ENCODE measurements at regions not wholly inside any gene's neighbourhood (a gene's known extent, or its start where the extent isn't known, plus 50 kb on each side); places are given as distances from the start of the nearest gene placed in this dataset.

DNA sequence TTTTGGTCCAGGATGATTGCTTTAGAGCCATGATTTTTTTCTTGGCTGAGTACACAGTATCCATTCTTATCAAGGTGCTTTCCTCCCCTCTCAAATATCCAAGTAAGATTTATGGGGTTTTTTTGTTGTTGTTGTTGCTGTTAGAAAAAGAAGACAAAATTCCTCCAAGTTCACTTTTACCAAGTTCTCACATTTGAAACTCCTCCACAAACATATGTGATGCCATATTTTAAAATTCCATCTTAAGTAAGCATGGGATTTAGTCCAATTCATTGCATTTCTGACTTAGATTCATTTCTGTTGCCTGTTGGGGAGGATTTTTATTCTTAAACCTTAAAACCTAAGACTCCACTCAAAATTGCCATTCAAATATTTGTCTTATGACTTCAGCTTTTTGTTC is 128.6 kb upstream of the SPATA12 start:
- no peaks in the 10 kb centered on the region for H3K79me2 ChIP-seq (ENCODE audit: insufficient read depth, low read length)
- H3K9ac ChIP-seq (ENCODE audit: insufficient read depth, low read length, poor library complexity, severe bottlenecking) = no peak overlapping the region
- no peak overlapping the region for H3K27ac Mint-ChIP-seq
- peaks cover 2% of the 10 kb centered on the region in 3 donors for H3K27me3 Mint-ChIP-seq (ENCODE audit: low read depth in 3 of 3)
- peaks cover 10 to 16% (median 12%) of the 10 kb centered on the region in 7 donors for H3K9me3 Mint-ChIP-seq
- H3K4me1 ChIP-seq (ENCODE audit: control insufficient read depth in 1 of 2, insufficient read depth in 2 of 2, low read length in 2 of 2) = peaks cover 7 to 12% of the 10 kb centered on the region in 2 donors
- peaks cover 7 to 10% of the 10 kb centered on the region in 2 donors for H3K9me3 ChIP-seq (replicated peaks in 1 of 2; ENCODE audit: control insufficient read depth in 1 of 2, insufficient read depth in 1 of 2, low read length in 2 of 2)
- H3K4me1 Mint-ChIP-seq = peaks cover 14% of the 10 kb centered on the region
- no peak overlapping the region for H3K4me3 Mint-ChIP-seq
- H3K36me3 ChIP-seq (replicated peaks in 1 of 2; ENCODE audit: control insufficient read depth in 1 of 2, insufficient read depth in 2 of 2, low read length in 2 of 2) = no peaks in the 10 kb centered on the region
- H2AFZ ChIP-seq (ENCODE audit: insufficient read depth, low read depth, low read length, poor library complexity, severe bottlenecking) = no peak overlapping the region
- H3K27me3 ChIP-seq (ENCODE audit: control insufficient read depth in 2 of 2, insufficient read depth in 2 of 2, low read length in 2 of 2) = no peaks in the 10 kb centered on the region
- H3K4me2 ChIP-seq (replicated peaks; ENCODE audit: extremely low read depth, low read length, poor library complexity, severe bottlenecking) = no peak overlapping the region
- H3K36me3 Mint-ChIP-seq = no peaks in the 10 kb centered on the region
- no peaks in the 10 kb centered on the region for H4K20me1 ChIP-seq (ENCODE audit: insufficient read depth, low read length)
- no peak overlapping the region for H3K4me3 ChIP-seq (replicated peaks in 1 of 3; ENCODE audit: low read depth in 2 of 3, low read length in 3 of 3)
- no peak for DNase-seq
- H3K27ac ChIP-seq (ENCODE audit: low read depth in 1 of 2, low read length in 2 of 2) = no peak overlapping the region
- intact Hi-C loops (cut with micrococcal nuclease) = no loop called here
- TF ChIP-seq, protein P1, sequence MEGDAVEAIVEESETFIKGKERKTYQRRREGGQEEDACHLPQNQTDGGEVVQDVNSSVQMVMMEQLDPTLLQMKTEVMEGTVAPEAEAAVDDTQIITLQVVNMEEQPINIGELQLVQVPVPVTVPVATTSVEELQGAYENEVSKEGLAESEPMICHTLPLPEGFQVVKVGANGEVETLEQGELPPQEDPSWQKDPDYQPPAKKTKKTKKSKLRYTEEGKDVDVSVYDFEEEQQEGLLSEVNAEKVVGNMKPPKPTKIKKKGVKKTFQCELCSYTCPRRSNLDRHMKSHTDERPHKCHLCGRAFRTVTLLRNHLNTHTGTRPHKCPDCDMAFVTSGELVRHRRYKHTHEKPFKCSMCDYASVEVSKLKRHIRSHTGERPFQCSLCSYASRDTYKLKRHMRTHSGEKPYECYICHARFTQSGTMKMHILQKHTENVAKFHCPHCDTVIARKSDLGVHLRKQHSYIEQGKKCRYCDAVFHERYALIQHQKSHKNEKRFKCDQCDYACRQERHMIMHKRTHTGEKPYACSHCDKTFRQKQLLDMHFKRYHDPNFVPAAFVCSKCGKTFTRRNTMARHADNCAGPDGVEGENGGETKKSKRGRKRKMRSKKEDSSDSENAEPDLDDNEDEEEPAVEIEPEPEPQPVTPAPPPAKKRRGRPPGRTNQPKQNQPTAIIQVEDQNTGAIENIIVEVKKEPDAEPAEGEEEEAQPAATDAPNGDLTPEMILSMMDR (IDR thresholded peaks at IDR 0.05) = no peak

DNA sequence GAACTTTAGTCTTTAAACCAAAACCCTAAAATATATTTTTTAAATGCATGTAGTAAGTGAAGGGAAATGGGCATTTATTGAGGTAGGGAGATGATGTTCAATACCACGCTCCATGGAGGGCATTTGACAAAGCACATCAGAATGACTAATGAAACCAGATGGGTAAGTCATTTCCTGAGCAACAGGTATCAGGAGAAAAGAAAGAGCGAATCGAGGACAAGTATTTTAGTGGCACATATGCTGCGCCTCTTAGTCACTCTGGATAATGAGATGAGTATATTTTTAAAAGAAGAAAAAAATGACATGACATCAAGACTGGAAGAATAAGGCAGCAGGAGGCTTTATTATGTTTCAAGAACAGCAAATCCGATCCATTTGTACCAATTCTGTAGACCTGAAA is 129.0 kb upstream of the ARHGEF3 start:
- H3K79me2 ChIP-seq (ENCODE audit: insufficient read depth, low read length) = no peaks in the 10 kb centered on the region
- H3K4me3 ChIP-seq (replicated peaks in 1 of 3; ENCODE audit: low read depth in 2 of 3, low read length in 3 of 3) = no peak overlapping the region
- no peak overlapping the region for H3K9ac ChIP-seq (ENCODE audit: insufficient read depth, low read length, poor library complexity, severe bottlenecking)
- 97% methylated on average over 4 of the region's 5 CpGs for WGBS (ENCODE audit: insufficient coverage)
- Mint-ChIP-seq H3K4me1 (peaks cover 16% of the 10 kb centered on the region), H3K4me3 (no peak overlapping the region), H3K27ac (peak overlapping the region in 1 of 7 donors; percentile 55), H3K36me3 (no peaks in the 10 kb centered on the region), H3K27me3 (ENCODE audit: low read depth in 3 of 3) (peaks cover 0 to 2% (median 2%) of the 10 kb centered on the region in 3 donors), H3K9me3 (peaks cover 10 to 16% (median 12%) of the 10 kb centered on the region in 7 donors)
- DNase-seq = no peak
- H3K4me2 ChIP-seq (replicated peaks; ENCODE audit: extremely low read depth, low read length, poor library complexity, severe bottlenecking) = no peak overlapping the region
- no peak overlapping the region for H3K27ac ChIP-seq (ENCODE audit: low read depth in 1 of 2, low read length in 2 of 2)
- H3K27me3 ChIP-seq (ENCODE audit: control insufficient read depth in 2 of 2, insufficient read depth in 2 of 2, low read length in 2 of 2) = no peaks in the 10 kb centered on the region
- intact Hi-C loops (cut with micrococcal nuclease) = no loop called here
- TF ChIP-seq, protein P1 (IDR thresholded peaks at IDR 0.05) = no peak
- peaks cover 7 to 10% of the 10 kb centered on the region in 2 donors for H3K9me3 ChIP-seq (replicated peaks in 1 of 2; ENCODE audit: control insufficient read depth in 1 of 2, insufficient read depth in 1 of 2, low read length in 2 of 2)
- H3K4me1 ChIP-seq (ENCODE audit: control insufficient read depth in 1 of 2, insufficient read depth in 2 of 2, low read length in 2 of 2) = peaks cover 7 to 12% of the 10 kb centered on the region in 2 donors
- H2AFZ ChIP-seq (ENCODE audit: insufficient read depth, low read depth, low read length, poor library complexity, severe bottlenecking) = no peak overlapping the region
- no peaks in the 10 kb centered on the region for H3K36me3 ChIP-seq (replicated peaks in 1 of 2; ENCODE audit: control insufficient read depth in 1 of 2, insufficient read depth in 2 of 2, low read length in 2 of 2)
- H4K20me1 ChIP-seq (ENCODE audit: insufficient read depth, low read length) = no peaks in the 10 kb centered on the region
